Chondrocyte (in vitro differentiated cells): ENCODE measurements at regions not wholly inside any gene's neighbourhood (a gene's known extent, or its start where the extent isn't known, plus 50 kb on each side); places are given as distances from the start of the nearest gene placed in this dataset.
A peak's percentile ranks its signal among the peaks of the same experiment; 100 is the strongest.
"Not testable (repeated sequence)": the region's sequence is repeated elsewhere in the genome, so short reads cannot be mapped to it uniquely, and the experiment has no call there.

Experiments used
- DNase-seq: peaks from one replicate; pipeline ENCODE4 v3.0.0; 2021; ENCODE audit warnings: mixed read lengths, low spot score
- H3K27ac Mint-ChIP-seq: one replicate; pipeline ENCODE4 v1.8.0; 2021; ENCODE audit warnings: mild to moderate bottlenecking, moderate library complexity, mixed read lengths; ENCODE audit not compliant: unreplicated experiment
- H3K27me3 Mint-ChIP-seq: 2 replicates; pipeline ENCODE4 v1.8.0; 2021; ENCODE audit warnings: low read depth, mixed read lengths
- H3K36me3 Mint-ChIP-seq: 2 replicates; pipeline ENCODE4 v1.8.0; 2021; ENCODE audit warnings: low read depth, mixed read lengths
- H3K4me1 Mint-ChIP-seq: 2 replicates; pipeline ENCODE4 v1.8.0; 2021; ENCODE audit warnings: low read depth, mild to moderate bottlenecking, mixed read lengths
- H3K4me3 Mint-ChIP-seq: one replicate; pipeline ENCODE4 v1.8.0; 2021; ENCODE audit warnings: mild to moderate bottlenecking, moderate library complexity, mixed read lengths; ENCODE audit not compliant: unreplicated experiment
- H3K9me3 Mint-ChIP-seq: 2 replicates; pipeline ENCODE4 v1.8.0; 2021; ENCODE audit warnings: low read depth, mixed read lengths
- TF ChIP-seq, protein P1 (sequence below): fragments of 200-600 bp; sonication (generic); IDR thresholded peaks from 2 replicates; pipeline ENCODE4 v1.5.0; 2021; ENCODE audit warnings: antibody characterized with exemption, mild to moderate bottlenecking, moderate library complexity

GRCh38 chr1:38153778-38154470 lies 107.3 kb upstream of the POU3F1 start:
- Mint-ChIP-seq H3K4me3 (no peak overlapping the region), H3K36me3 (peaks cover 3% of the 10 kb centered on the region), H3K27ac (no peak overlapping the region), H3K4me1 (no peaks in the 10 kb centered on the region), H3K9me3 (peaks cover 11% of the 10 kb centered on the region), H3K27me3 (peaks cover 6% of the 10 kb centered on the region)
- TF ChIP-seq, protein P1, sequence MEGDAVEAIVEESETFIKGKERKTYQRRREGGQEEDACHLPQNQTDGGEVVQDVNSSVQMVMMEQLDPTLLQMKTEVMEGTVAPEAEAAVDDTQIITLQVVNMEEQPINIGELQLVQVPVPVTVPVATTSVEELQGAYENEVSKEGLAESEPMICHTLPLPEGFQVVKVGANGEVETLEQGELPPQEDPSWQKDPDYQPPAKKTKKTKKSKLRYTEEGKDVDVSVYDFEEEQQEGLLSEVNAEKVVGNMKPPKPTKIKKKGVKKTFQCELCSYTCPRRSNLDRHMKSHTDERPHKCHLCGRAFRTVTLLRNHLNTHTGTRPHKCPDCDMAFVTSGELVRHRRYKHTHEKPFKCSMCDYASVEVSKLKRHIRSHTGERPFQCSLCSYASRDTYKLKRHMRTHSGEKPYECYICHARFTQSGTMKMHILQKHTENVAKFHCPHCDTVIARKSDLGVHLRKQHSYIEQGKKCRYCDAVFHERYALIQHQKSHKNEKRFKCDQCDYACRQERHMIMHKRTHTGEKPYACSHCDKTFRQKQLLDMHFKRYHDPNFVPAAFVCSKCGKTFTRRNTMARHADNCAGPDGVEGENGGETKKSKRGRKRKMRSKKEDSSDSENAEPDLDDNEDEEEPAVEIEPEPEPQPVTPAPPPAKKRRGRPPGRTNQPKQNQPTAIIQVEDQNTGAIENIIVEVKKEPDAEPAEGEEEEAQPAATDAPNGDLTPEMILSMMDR: no peak
- DNase-seq: no peak

DNA sequence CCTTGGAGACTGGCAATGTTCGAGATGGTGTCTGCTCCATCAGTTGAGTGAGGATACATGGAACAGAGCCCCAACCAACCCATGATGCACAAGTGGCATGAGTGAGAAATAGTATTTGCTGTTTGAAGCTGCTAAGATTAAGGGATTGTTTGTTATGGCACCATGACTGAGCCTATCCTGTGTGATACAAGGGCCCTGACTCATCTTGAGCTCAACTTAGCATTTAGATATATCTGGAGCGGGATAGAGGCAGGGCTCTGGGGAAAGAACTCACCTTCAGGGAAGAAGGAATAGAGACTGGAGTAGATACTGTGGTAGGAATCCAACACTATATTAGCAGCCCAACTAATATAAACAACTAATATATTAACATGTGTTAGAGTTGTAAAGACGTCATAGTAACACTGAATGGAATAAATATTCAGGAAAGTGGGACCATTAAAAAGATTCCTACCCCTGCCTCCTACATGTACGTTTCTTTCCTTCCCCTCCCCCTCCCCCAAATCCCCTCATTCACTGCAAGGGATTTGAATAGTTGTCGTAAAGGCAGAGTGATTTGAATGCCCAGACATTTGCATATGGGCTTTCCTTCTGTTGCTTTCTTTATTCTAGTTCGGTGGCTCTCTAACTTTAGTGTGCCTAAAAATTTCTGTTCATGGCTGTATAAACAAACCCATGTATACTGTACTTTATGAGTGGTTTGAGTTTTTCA lies 106.6 kb upstream of the POU3F1 start:
- H3K27ac Mint-ChIP-seq: no peak overlapping the region
- TF ChIP-seq, protein P1: no peak
- peaks cover 6% of the 10 kb centered on the region for H3K27me3 Mint-ChIP-seq
- no peaks in the 10 kb centered on the region for H3K4me1 Mint-ChIP-seq
- no peak for DNase-seq
- H3K36me3 Mint-ChIP-seq: peaks cover 3% of the 10 kb centered on the region
- no peak overlapping the region for H3K4me3 Mint-ChIP-seq
- peaks cover 11% of the 10 kb centered on the region for H3K9me3 Mint-ChIP-seq

- Mint-ChIP-seq H3K27me3 (peaks cover 6% of the 10 kb centered on the region), H3K4me1 (no peaks in the 10 kb centered on the region), H3K36me3 (peaks cover 3% of the 10 kb centered on the region), H3K9me3 (peaks cover 11% of the 10 kb centered on the region), H3K4me3 (no peak overlapping the region), H3K27ac (no peak overlapping the region)
- DNase-seq: no peak
- TF ChIP-seq, protein P1: peak; percentile 18
Observed at GRCh38 chr1:38152351-38153065, 105.9 kb upstream of the POU3F1 start.

DNA sequence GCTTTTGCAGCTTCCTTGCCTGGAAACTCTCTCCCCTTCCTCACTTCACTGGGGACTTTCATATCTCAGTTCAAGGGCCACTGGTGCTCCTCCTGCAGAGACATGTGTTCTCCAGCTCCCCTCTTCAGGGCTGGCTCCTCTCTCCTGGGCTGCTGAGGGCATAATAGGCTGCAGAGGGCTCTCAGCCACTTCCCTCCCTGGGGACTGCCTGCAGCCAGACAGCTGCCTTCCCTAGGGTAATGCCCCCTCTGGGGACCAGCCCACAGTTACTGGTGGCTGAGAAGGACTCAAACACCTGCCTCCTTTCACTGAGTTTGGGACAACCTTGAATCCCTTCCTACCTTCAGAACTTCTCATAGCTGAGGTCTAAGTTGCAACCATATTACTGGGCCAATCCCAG lies 104.8 kb upstream of the POU3F1 start:
- no peak for DNase-seq
- H3K4me1 Mint-ChIP-seq: no peaks in the 10 kb centered on the region
- H3K36me3 Mint-ChIP-seq: peaks cover 3% of the 10 kb centered on the region
- H3K27me3 Mint-ChIP-seq: peaks cover 6% of the 10 kb centered on the region
- peaks cover 17% of the 10 kb centered on the region for H3K9me3 Mint-ChIP-seq
- TF ChIP-seq, protein P1: no peak
- no peak overlapping the region for H3K27ac Mint-ChIP-seq
- H3K4me3 Mint-ChIP-seq: no peak overlapping the region

DNA sequence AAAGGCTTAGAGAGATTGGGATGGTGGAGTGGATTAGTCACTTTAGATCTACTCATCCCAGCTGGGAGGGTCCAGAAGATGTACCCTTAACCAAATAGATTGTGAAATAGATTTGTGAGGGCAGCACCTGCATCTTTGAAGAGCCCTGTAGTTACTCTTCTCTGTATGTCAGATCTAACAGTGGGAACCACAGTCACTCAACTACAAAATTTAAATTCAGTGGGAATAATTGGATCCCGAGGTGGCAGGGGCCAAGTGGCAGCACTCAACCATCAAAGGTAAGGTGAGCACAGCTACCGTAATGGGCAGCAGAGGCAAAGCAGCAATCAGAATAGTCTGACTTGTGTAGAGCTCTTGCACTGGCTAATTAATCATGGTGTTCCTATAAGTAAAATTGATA lies 99.5 kb upstream of the POU3F1 start:
- peaks cover 23% of the 10 kb centered on the region for H3K9me3 Mint-ChIP-seq
- H3K4me1 Mint-ChIP-seq, DNase-seq, H3K4me3 Mint-ChIP-seq, H3K27me3 Mint-ChIP-seq, H3K36me3 Mint-ChIP-seq, H3K27ac Mint-ChIP-seq: not testable (repeated sequence)
